ENCODE measurements at regions not wholly inside any gene's neighbourhood (a gene's known extent, or its start where the extent isn't known, plus 50 kb on each side); places are given as distances from the start of the nearest gene placed in this dataset.

- no peaks in the 10 kb centered on the region for H3K9me3 ChIP-seq
- H3K27ac ChIP-seq = no peak overlapping the region
- TF ChIP-seq CTCF (IDR thresholded peaks at IDR 0.05) (no peak), POLR2A (IDR thresholded peaks at IDR 0.05) (no peak)
- no peak overlapping the region for H3K4me3 ChIP-seq
- 83% methylated on average over 9 of the region's 9 CpGs for WGBS, 2 donors
- H3K4me1 ChIP-seq = no peaks in the 10 kb centered on the region
- H3K27me3 ChIP-seq = no peaks in the 10 kb centered on the region
- H3K36me3 ChIP-seq (ENCODE audit: low read depth, missing control alignments) = no peaks in the 10 kb centered on the region
- intact Hi-C loops (cut with DNase I; ENCODE audit: low total_unique reads) = no loop called here
- DNase-seq = no peak
These were observed 273.9 kb upstream of the NFE2L3 start for GRCh38 chr7:25877802-25878789.

GRCh38 chr7:25879799-25880198 is 272.2 kb upstream of the NFE2L3 start:
- Histone ChIP-seq H3K9me3 (no peaks in the 10 kb centered on the region), H3K4me1 (no peaks in the 10 kb centered on the region), H3K27me3 (no peaks in the 10 kb centered on the region), H3K4me3 (no peak overlapping the region), H3K36me3 (ENCODE audit: low read depth, missing control alignments) (no peaks in the 10 kb centered on the region), H3K27ac (no peak overlapping the region)
- DNase-seq = no peak
- intact Hi-C loops (cut with DNase I; ENCODE audit: low total_unique reads) = no loop called here
- WGBS, 2 donors = 93 to 95% methylated on average over 3 of the region's 3 CpGs
- TF ChIP-seq POLR2A (IDR thresholded peaks at IDR 0.05) = no peak
- no peak for TF ChIP-seq CTCF (IDR thresholded peaks at IDR 0.05)

GRCh38 chr7:25881317-25882037 is 270.5 kb upstream of the NFE2L3 start:
- Histone ChIP-seq H3K27me3 (no peaks in the 10 kb centered on the region), H3K9me3 (no peaks in the 10 kb centered on the region), H3K36me3 (ENCODE audit: low read depth, missing control alignments) (no peaks in the 10 kb centered on the region), H3K4me3 (no peak overlapping the region), H3K27ac (no peak overlapping the region), H3K4me1 (no peaks in the 10 kb centered on the region)
- WGBS, 2 donors = 62 to 64% methylated on average over 14 of the region's 14 CpGs
- intact Hi-C loops (cut with DNase I; ENCODE audit: low total_unique reads) = no loop called here
- DNase-seq = no peak
- TF ChIP-seq POLR2A (IDR thresholded peaks at IDR 0.05) (no peak), CTCF (IDR thresholded peaks at IDR 0.05) (no peak)

GRCh38 chr7:25882151-25882773 is 269.7 kb upstream of the NFE2L3 start:
- Histone ChIP-seq H3K36me3 (ENCODE audit: low read depth, missing control alignments) (no peaks in the 10 kb centered on the region), H3K4me1 (no peaks in the 10 kb centered on the region), H3K27me3 (no peaks in the 10 kb centered on the region), H3K9me3 (no peaks in the 10 kb centered on the region), H3K4me3 (no peak overlapping the region), H3K27ac (no peak overlapping the region)
- intact Hi-C loops (cut with DNase I; ENCODE audit: low total_unique reads) = no loop called here
- TF ChIP-seq CTCF (IDR thresholded peaks at IDR 0.05) (no peak), POLR2A (IDR thresholded peaks at IDR 0.05) (no peak)
- WGBS, 2 donors = 74 to 79% methylated on average over 13 of the region's 13 CpGs
- no peak for DNase-seq

All from testis (tissue), 2 donors.